Natural killer cell treated with Interleukin-12 subunit alpha and Interleukin-12 subunit beta and Interleukin-15 and Interleukin-18, amount 100 ng/mL, for 72 hours (primary cell): ENCODE measurements at regions not wholly inside any gene's neighbourhood (a gene's known extent, or its start where the extent isn't known, plus 50 kb on each side); places are given as distances from the start of the nearest gene placed in this dataset.
A peak's percentile ranks its signal among the peaks of the same experiment; 100 is the strongest.

Source experiments
- ATAC-seq, 2 donors: fragments of 150-1000 bp; cut with Tn5 transposase in 1 of 2; sonication (Bioruptor Pico), chemical (Tn5 transposase) in 1 of 2; 2 replicates each; pipeline ENCODE4 v1.10.0; 2021
- DNase-seq: peaks from one replicate; pipeline ENCODE4 v3.0.0; 2022; ENCODE audit warnings: low spot score
- H3K27ac Mint-ChIP-seq, 2 donors: 1 replicate in 1 of 2; 2 replicates in 1 of 2; pipeline ENCODE4 v1.8.0; 2022; ENCODE audit warnings: mixed read lengths in 2 of 2, mild to moderate bottlenecking in 1 of 2, moderate library complexity in 1 of 2
- H3K27me3 Mint-ChIP-seq, 2 donors: 1 replicate in 1 of 2; 2 replicates in 1 of 2; pipeline ENCODE4 v1.8.0; 2022; ENCODE audit warnings: mixed read lengths in 2 of 2
- H3K36me3 Mint-ChIP-seq: one replicate; pipeline ENCODE4 v1.8.0; 2022; ENCODE audit warnings: mixed read lengths
- H3K4me1 Mint-ChIP-seq, 2 donors: 1 replicate in 1 of 2; 2 replicates in 1 of 2; pipeline ENCODE4 v1.8.0; 2022; ENCODE audit warnings: low read depth in 2 of 2, mixed read lengths in 2 of 2, mild to moderate bottlenecking in 1 of 2
- H3K4me3 Mint-ChIP-seq: one replicate; pipeline ENCODE4 v1.8.0; 2022; ENCODE audit warnings: mixed read lengths
- H3K9me3 Mint-ChIP-seq: 2 replicates; pipeline ENCODE4 v1.8.0; 2022; ENCODE audit warnings: mixed read lengths

DNA sequence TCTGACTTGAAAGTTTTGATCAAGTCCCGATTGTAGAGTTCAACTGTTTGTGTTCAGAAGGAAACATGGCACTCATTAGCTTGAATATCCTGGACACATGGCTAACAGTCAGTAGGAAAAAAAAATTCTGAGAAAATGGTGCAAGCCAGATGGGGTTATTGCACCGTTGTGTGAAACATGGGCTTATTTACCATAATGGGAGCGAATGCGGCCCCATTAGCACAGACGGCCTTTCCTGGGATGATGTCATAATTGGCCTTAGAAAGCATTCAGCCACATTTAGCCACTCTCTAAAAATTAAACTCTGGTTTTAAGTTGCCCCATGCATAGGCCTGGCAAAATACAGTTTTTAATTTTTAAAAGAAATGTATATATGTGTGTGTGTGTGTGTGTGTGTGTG, 112.1 kb downstream of the IRX2 start:
- no peak overlapping the region for H3K27ac Mint-ChIP-seq
- no peaks in the 10 kb centered on the region for H3K4me1 Mint-ChIP-seq
- H3K36me3 Mint-ChIP-seq = no peaks in the 10 kb centered on the region
- DNase-seq (no peak), ATAC-seq (no peak)
- no peaks in the 10 kb centered on the region for H3K9me3 Mint-ChIP-seq
- H3K4me3 Mint-ChIP-seq = no peak overlapping the region
- H3K27me3 Mint-ChIP-seq = no peaks in the 10 kb centered on the region

DNA sequence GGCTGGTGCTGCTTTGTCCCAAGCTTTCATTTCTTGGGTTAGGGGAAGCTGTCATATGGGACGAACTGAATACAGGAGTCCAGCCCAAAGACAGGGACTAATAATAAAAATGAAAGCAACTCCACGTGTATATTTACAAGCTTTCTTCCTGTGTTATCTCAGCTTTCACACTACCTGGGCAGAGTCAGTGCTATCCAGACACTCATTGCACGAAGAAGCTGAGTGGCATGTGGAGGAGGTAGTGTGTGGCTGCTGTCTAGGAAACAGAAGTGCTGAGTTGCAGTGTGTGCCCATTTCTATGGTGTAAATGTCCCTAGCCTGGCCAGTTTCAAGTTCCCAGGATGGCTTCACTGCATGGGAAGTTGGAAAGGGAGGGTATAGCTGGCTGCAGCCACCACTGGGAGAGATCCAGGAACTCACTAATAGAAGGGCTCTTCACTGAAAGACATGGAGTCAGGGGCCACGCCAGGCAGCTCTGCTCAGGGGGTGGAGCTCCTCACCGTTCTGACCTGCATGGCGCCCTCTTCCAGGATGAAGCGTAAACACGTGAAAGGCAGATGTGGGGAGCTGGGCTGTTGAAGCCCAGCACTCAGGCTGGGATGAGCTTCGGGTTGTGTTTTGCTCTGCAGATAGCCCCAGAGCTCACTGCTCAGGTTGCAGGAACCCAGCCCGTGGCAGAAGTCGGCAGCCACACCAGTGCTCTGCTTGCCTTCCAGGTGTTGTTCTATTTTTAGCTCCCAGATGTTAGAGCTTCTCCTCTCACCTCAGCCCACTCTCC, 116.9 kb downstream of the IRX2 start:
- no peaks in the 10 kb centered on the region for H3K36me3 Mint-ChIP-seq
- ATAC-seq = peak in 1 of 2 donors; percentile 20
- no peak overlapping the region for H3K4me3 Mint-ChIP-seq
- H3K4me1 Mint-ChIP-seq = no peaks in the 10 kb centered on the region
- no peaks in the 10 kb centered on the region for H3K9me3 Mint-ChIP-seq
- no peak for DNase-seq
- no peak overlapping the region for H3K27ac Mint-ChIP-seq
- no peaks in the 10 kb centered on the region for H3K27me3 Mint-ChIP-seq

DNA sequence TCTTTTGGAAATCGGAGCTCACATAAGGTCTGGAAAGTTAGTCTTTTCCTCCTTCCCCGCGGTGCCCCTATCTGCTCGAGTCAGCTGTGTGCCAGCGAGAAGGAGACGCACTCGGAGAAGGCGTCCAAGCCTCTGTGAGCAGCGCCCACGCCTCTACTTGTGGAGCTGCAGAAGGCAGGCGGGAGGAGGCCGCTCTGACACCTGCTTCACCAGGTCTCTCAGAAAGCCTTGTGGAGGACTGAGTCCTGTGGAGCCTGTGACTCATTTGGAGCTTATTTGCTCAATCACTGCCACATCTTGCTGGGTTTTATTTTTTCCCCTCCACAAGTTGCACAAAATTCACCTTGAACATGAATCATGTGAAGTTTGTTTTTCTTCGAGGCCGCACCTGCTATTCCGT, 117.5 kb downstream of the IRX2 start:
- ATAC-seq = no peak
- Mint-ChIP-seq H3K27ac (no peak overlapping the region), H3K27me3 (no peaks in the 10 kb centered on the region), H3K4me3 (no peak overlapping the region), H3K4me1 (no peaks in the 10 kb centered on the region), H3K9me3 (no peaks in the 10 kb centered on the region), H3K36me3 (no peaks in the 10 kb centered on the region)
- DNase-seq = no peak

DNA sequence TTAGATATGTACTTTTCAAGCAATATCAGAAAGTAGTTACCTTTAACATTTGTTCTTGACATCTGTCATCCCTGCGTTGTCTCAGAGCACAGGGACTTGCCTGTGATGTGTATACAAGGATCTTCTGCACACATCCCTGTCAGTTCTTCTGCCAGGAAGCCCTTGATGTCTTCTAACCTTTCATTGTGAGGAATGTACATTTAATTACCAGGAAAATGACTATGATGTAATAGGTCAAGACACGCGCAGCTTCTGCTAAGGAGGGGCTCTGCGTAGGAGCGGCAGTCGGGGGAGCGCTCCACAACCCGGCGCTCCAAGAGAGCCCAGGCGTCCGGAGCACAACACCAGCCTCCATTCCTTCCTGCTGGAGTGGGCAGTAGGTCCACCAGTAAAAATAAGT, 119.7 kb downstream of the IRX2 start:
- no peaks in the 10 kb centered on the region for H3K9me3 Mint-ChIP-seq
- H3K27me3 Mint-ChIP-seq = no peaks in the 10 kb centered on the region
- no peak for ATAC-seq
- no peak for DNase-seq
- H3K4me1 Mint-ChIP-seq = no peaks in the 10 kb centered on the region
- H3K4me3 Mint-ChIP-seq = no peak overlapping the region
- no peak overlapping the region for H3K27ac Mint-ChIP-seq
- H3K36me3 Mint-ChIP-seq = no peaks in the 10 kb centered on the region

DNA sequence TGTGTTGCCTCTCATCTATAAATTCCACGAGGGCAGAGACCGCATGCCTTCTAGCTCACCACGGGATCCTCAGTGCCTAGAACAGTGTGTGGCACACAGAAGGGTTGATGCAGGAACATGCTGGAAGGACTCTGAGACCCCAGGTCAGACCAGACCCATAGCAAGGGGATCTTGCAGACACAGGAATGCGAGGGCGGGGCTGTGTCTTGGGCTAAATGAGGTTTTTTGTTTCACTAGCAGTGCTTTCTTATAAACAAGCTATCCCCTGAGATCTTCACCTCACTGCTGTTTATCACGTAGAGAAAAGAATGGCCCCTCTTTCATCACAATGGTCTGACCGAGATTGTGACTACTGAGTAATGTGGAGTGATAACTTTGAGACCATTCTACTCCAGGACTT, 122.4 kb downstream of the IRX2 start:
- no peak overlapping the region for H3K27ac Mint-ChIP-seq
- H3K27me3 Mint-ChIP-seq = no peaks in the 10 kb centered on the region
- DNase-seq (no peak), ATAC-seq (no peak)
- no peaks in the 10 kb centered on the region for H3K9me3 Mint-ChIP-seq
- no peak overlapping the region for H3K4me3 Mint-ChIP-seq
- no peaks in the 10 kb centered on the region for H3K4me1 Mint-ChIP-seq
- H3K36me3 Mint-ChIP-seq = no peaks in the 10 kb centered on the region

DNA sequence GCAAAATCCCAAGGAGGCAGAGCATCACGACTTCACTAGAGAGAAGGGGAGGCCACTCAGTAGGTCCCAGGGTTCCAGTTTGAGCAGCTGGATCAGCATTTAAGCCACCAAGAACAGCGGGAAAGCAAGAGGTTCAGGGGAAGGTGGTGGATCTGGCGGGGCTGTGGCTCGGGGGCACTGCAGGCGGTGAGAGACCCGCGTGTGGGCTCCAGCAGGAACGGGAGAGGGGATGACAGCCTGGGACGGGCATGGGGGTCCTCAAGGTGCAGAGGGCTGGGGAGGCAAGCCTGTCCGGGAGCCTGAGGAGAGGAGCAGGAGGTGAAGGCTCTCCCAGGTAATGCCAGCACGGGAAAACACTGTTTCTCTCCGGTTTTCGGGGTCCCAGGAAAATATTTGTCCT, 123.6 kb downstream of the IRX2 start:
- no peaks in the 10 kb centered on the region for H3K4me1 Mint-ChIP-seq

DNA sequence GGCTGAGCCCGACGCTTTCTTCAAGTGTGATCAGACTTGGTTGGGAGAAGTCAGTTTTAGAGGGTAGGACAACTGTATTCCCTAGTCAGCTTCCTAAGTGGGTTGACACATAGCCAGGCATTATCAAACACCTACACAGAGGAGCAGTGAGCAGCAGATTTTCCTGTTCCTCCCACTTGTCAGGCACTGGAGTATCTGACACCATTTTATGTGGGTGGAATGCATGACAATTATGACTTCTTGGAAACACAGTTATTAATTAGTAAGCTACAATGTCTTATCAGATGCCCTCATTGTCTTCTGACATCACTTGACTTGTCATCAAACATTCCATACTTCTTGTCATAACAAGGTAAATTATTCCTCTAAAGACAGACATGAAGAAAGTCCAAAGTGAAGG, 124.9 kb downstream of the IRX2 start:
- Mint-ChIP-seq H3K27ac (no peak overlapping the region), H3K27me3 (no peaks in the 10 kb centered on the region), H3K4me3 (no peak overlapping the region), H3K9me3 (no peaks in the 10 kb centered on the region), H3K4me1 (no peaks in the 10 kb centered on the region), H3K36me3 (no peaks in the 10 kb centered on the region)
- DNase-seq (no peak), ATAC-seq (no peak)

More for the DNA sequence above, 123.6 kb downstream of the IRX2 start:
- Mint-ChIP-seq H3K36me3 (no peaks in the 10 kb centered on the region), H3K4me3 (no peak overlapping the region), H3K9me3 (no peaks in the 10 kb centered on the region), H3K27ac (no peak overlapping the region), H3K27me3 (no peaks in the 10 kb centered on the region)
- no peak for DNase-seq
- ATAC-seq = no peak

DNA sequence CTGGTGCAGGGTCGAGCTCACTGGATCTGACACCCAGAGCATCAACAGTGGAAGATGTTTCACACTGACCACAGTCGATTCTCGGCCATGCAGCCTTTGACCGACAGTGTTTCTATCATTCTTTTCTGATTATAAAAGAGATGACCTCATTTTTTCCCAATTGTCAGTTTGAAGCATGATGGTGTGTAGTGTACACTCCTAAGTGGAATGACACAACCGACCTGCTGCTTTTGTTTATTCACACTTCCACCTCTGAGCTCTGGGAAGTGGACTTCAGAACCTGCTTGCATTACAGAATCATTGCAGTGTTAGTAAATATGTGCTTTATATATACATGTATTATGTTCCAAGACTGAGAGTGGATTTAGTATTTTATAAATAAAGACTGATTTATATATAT, 128.6 kb downstream of the IRX2 start:
- Mint-ChIP-seq H3K4me1 (no peaks in the 10 kb centered on the region), H3K36me3 (no peaks in the 10 kb centered on the region), H3K27me3 (no peaks in the 10 kb centered on the region), H3K9me3 (no peaks in the 10 kb centered on the region), H3K27ac (no peak overlapping the region), H3K4me3 (no peak overlapping the region)
- DNase-seq (no peak), ATAC-seq (no peak)

DNA sequence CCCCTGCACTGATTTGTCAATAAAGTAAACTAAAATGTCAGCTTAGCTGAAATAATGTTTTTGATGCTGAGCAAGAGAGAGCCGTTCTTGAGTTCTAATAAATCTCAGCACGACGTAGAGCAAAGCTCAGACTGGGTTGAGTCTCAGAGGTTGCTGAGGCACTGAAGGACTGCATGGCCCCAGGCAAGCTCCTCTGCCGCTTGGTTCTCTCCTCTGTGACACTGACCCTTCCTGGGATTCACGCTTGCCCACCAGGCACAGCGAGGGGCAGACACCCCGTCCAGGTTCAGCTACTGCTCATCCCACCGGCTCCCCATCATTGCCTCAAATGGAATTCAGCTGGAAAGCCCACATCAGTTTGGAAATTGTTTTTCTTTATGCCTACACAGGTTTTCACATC, 129.8 kb downstream of the IRX2 start:
- DNase-seq = no peak
- Mint-ChIP-seq H3K27ac (no peak overlapping the region), H3K27me3 (no peaks in the 10 kb centered on the region), H3K4me3 (no peak overlapping the region), H3K4me1 (no peaks in the 10 kb centered on the region), H3K9me3 (no peaks in the 10 kb centered on the region), H3K36me3 (no peaks in the 10 kb centered on the region)
- ATAC-seq = no peak

DNA sequence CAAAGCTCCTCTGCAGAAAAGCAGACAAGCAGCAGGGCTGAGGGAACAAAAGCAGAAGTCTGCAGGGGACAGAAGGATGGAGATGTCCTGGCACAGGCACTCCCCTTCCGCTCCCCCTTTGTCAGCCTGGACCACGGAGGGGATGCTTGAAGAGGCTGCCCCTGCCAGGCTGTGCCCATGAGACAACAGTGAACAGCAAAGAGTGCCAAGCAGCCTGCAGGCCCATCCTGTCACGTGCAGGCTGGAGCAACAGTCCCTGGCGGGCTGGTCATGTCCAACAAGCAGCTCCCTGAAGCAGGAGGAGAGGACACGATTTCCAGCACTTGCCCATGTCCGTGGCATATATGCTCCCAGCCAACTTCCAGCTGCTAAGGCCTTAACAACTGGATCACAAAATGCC, 132.3 kb downstream of the IRX2 start:
- no peaks in the 10 kb centered on the region for H3K4me1 Mint-ChIP-seq
- ATAC-seq (peak in 1 of 2 donors; percentile 40), DNase-seq (no peak)
- no peak overlapping the region for H3K4me3 Mint-ChIP-seq
- H3K27me3 Mint-ChIP-seq = no peaks in the 10 kb centered on the region
- no peak overlapping the region for H3K27ac Mint-ChIP-seq
- no peaks in the 10 kb centered on the region for H3K36me3 Mint-ChIP-seq
- H3K9me3 Mint-ChIP-seq = no peaks in the 10 kb centered on the region

DNA sequence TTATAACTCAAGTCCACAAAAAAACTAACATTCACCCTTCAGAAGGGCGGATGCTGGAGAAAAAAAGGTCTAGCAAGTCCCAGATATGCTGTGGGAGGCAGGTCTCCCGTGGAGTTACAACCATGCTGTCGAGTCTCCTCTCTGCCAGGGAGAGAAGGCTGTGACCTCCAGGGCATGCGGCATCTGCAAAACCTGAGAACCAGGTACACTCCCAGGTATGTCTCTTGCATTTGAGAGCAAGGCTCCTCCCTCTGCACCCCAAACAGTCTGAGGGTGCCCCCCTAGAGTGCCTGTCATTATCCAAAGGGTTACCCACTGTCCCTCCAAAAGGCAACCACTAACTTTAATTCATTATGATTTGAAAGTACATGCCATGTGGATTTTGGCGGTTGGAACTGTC, 134.0 kb downstream of the IRX2 start:
- ATAC-seq = no peak
- H3K36me3 Mint-ChIP-seq = no peaks in the 10 kb centered on the region
- no peak for DNase-seq

DNA sequence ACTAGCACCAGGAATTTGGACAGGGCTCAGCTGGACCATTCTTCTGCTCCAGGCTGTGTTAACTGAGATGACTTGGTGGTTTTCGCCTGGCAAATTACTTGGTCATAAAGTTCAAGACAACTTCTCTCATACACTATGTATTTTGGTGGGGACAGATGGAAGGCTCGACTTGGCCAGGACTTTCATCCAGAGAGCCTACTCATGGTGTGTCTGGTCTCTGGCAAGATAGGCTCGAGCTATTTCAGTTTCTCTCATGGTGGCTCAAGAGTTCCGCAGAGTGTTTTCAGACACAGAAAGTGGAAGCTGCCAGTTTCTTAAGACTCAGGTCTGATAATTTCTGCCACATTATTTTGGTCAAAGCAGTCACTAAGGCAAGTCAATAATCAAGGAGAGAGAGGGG, 135.6 kb downstream of the IRX2 start:
- H3K4me3 Mint-ChIP-seq = no peak overlapping the region

More for the DNA sequence above, 134.0 kb downstream of the IRX2 start:
- H3K4me1 Mint-ChIP-seq = no peaks in the 10 kb centered on the region
- H3K9me3 Mint-ChIP-seq = no peaks in the 10 kb centered on the region
- H3K4me3 Mint-ChIP-seq = no peak overlapping the region
- H3K27me3 Mint-ChIP-seq = no peaks in the 10 kb centered on the region
- no peak overlapping the region for H3K27ac Mint-ChIP-seq

DNA sequence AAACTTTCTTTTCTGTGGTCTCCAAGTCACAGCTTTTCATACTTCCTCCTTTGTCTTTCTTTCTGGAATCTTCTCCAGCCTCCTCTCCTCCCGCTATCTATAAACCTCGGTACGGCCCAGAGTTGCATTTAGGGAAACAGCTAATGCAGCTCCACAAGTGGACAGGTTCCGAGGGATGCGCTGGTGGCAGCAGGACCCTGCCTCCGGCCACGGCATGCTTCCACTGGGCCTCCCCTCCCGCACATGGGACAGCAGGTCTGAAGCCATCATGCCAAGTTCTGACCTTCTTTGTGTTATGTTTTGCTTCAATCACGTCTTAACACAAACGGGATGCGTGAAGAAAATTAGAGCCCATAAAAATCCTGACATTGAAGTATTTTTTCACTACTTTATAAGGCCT, 136.9 kb downstream of the IRX2 start:
- ATAC-seq (no peak), DNase-seq (no peak)
- Mint-ChIP-seq H3K27me3 (no peaks in the 10 kb centered on the region), H3K36me3 (no peaks in the 10 kb centered on the region), H3K4me1 (no peaks in the 10 kb centered on the region), H3K27ac (no peak overlapping the region), H3K4me3 (no peak overlapping the region), H3K9me3 (no peaks in the 10 kb centered on the region)

More for the DNA sequence above, 135.6 kb downstream of the IRX2 start:
- H3K9me3 Mint-ChIP-seq = no peaks in the 10 kb centered on the region
- DNase-seq = no peak
- H3K27ac Mint-ChIP-seq = no peak overlapping the region
- no peaks in the 10 kb centered on the region for H3K4me1 Mint-ChIP-seq
- ATAC-seq = no peak
- H3K27me3 Mint-ChIP-seq = no peaks in the 10 kb centered on the region
- H3K36me3 Mint-ChIP-seq = no peaks in the 10 kb centered on the region

DNA sequence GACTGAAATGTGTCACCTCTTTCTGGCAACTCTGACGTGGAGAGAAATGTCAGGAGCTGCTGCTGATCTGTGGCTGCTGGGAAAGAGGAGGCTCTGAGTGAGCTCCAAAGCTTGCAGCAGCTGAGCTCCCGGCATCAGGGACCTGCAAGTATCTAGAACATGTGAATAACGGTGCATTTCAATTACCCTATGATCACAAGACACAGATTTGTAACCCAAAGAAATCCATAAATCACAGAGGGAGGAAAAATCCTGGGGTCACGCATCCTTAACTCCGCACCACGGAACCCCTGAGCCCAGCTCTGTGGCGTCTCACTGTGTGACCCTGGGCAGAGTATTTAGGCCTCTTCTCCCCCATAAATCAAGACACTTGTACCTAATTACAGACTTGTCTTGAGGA, 139.8 kb downstream of the IRX2 start:
- Mint-ChIP-seq H3K4me3 (no peak overlapping the region), H3K27ac (no peak overlapping the region), H3K9me3 (no peaks in the 10 kb centered on the region), H3K36me3 (no peaks in the 10 kb centered on the region), H3K4me1 (no peaks in the 10 kb centered on the region), H3K27me3 (no peaks in the 10 kb centered on the region)
- DNase-seq (no peak), ATAC-seq (no peak)

DNA sequence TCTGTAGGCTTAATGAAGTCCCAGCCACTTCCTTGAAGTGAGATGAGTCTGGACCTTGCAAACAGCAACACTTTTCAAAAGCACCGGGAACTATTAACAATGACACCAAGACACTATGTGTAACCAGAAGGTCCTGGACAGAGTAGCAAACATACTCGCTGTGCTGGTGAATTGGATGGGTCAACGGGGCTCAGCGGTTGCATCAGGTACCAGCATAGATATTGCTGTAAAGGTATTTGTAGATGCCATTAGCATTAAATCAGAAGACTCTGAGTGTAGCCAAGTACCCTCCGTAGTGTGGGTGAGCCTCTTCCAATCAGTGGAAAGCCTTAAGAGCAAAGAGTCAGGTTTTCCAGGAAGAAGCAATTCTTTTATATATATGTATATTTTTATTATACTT, 140.5 kb downstream of the IRX2 start:
- H3K9me3 Mint-ChIP-seq = no peaks in the 10 kb centered on the region
- no peaks in the 10 kb centered on the region for H3K27me3 Mint-ChIP-seq
- H3K4me1 Mint-ChIP-seq = no peaks in the 10 kb centered on the region
- H3K27ac Mint-ChIP-seq = no peak overlapping the region
- no peak for ATAC-seq
- H3K4me3 Mint-ChIP-seq = no peak overlapping the region
- no peaks in the 10 kb centered on the region for H3K36me3 Mint-ChIP-seq
- DNase-seq = no peak
